ENCODE measurements at regions not wholly inside any gene's neighbourhood (a gene's known extent, or its start where the extent isn't known, plus 50 kb on each side); places are given as distances from the start of the nearest gene placed in this dataset.

DNA sequence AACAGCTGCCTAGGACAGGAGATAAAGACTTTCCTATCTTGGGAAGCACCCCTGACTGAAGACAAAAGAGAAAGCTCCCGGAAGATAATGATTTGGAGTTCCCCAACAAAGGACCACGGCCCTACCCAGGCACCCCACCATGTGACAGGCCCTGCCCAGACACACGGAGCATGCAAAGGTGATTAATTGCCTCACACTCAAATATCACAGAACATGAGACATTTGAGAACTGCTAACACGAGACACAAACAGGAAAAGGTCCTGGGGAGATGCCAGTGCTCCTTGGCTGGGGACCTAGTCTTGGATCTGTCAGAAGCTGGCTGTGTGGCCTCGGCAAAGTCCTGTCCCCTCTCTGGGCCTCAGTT lies 82.5 kb upstream of the PTPN1 start:
- H3K4me3 ChIP-seq (ENCODE audit: low read depth, low read length), result no peak overlapping the region
- TF ChIP-seq CTCF (IDR thresholded peaks at IDR 0.05; ENCODE audit: insufficient read depth, low read depth, low read length), result no peak
- DNase-seq (ENCODE audit: low read depth), result peak; percentile 77

DNA sequence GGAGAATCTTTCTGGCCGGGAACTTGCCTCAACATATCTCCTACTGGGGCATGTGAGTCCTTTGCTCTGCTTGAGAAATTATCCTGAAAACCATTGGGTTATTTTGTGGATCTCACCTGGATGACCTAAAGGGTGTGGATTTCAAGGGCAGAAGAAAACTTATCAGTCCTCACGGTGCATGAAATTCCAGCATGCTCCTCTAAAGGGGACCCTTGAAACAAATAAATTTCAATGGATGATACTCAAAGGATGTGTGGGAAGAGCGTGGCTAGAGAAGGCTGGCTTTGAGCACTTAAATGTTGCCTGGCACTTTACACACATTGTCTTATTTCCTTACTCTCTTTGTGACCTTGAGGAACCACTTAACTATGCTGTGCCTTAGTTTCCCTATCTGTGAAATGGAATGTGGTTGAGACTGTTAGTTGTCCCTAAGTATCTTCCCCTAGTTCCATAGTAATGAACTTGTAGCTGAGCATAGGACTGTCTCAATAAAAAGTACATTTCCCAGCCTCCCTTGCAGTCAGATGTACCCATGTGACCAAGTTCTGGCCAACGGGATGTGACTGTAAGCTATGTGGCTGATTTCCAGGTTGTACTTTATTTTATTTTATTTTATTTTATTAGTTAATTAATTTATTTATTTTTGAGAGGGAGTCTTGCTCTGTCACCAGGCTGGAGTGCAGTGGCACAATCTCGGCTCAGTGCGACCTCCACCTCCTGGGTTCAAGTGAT lies 81.9 kb upstream of the PTPN1 start:
- no peak for TF ChIP-seq CTCF (IDR thresholded peaks at IDR 0.05; ENCODE audit: insufficient read depth, low read depth, low read length)
- H3K4me3 ChIP-seq (ENCODE audit: low read depth, low read length), result no peak overlapping the region
- DNase-seq (ENCODE audit: low read depth), result no peak

GRCh38 chr20:50429412-50429811 lies 80.8 kb upstream of the PTPN1 start:
- no peak for DNase-seq (ENCODE audit: low read depth)
- no peak overlapping the region for H3K4me3 ChIP-seq (ENCODE audit: low read depth, low read length)
- TF ChIP-seq CTCF (IDR thresholded peaks at IDR 0.05; ENCODE audit: insufficient read depth, low read depth, low read length), result no peak

GRCh38 chr20:50431066-50431450 lies 79.1 kb upstream of the PTPN1 start:
- no peak for DNase-seq (ENCODE audit: low read depth)

DNA sequence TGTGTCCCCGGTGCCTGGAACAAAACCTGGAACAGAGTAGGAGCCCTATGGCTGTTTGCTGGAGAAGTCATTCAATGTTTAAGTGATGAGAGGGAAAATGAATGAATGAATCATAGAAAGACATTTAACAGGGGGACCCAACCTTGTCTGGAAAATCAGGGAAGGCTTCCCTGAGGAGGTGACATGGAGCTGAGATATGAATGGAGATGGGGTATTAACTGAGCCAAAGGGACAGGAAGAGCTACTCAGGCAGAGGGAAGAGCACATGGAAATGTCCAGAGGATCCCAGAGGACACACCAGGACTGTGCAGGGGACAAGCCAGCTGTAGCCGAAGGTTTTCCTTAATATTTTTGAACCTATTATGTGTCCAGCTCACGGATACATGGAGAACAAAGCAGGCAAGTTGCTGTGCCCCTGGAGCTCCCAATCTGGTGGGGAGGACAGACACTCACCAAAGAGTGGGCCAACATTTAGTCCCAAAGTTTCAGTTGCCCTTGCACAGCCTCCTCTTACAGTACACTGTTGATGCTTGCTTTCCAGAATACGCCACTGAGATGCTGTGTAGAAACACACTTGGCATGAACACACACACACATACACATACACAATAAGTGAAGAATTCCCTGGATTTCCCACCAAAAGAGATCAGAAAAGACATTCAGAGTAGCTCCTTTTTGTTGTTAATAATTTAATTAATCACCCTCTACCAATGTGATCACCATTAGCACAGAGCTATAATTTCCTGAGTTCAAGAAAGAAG lies 77.0 kb upstream of the PTPN1 start:
- no peak for TF ChIP-seq CTCF (IDR thresholded peaks at IDR 0.05; ENCODE audit: insufficient read depth, low read depth, low read length)
- no peak overlapping the region for H3K4me3 ChIP-seq (ENCODE audit: low read depth, low read length)
- no peak for DNase-seq (ENCODE audit: low read depth)

More at GRCh38 chr20:50431066-50431450, 79.1 kb upstream of the PTPN1 start:
- no peak for TF ChIP-seq CTCF (IDR thresholded peaks at IDR 0.05; ENCODE audit: insufficient read depth, low read depth, low read length)
- H3K4me3 ChIP-seq (ENCODE audit: low read depth, low read length), result no peak overlapping the region

DNA sequence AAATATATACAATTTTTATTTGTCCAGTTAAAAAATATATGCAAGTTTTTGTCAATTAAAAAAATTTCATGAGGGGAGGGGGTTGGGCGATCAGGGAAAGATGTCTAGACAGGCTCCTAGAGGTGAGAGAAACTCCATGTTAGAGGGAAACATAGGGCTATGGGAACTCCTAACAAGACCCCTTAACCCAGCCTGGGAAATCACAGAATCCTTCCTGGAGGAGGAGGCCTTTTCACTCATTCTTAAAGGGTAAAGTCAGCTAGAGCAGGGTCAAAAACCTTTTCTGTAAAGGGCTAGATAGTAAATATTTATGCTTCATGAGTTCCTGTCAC lies 75.9 kb upstream of the PTPN1 start:
- TF ChIP-seq CTCF (IDR thresholded peaks at IDR 0.05; ENCODE audit: insufficient read depth, low read depth, low read length), result no peak
- H3K4me3 ChIP-seq (ENCODE audit: low read depth, low read length), result no peak overlapping the region
- DNase-seq (ENCODE audit: low read depth), result no peak

Data from fibroblast of villous mesenchyme (primary cell).